Erythroblast (primary cell): ENCODE measurements at regions not wholly inside any gene's neighbourhood (a gene's known extent, or its start where the extent isn't known, plus 50 kb on each side); places are given as distances from the start of the nearest gene placed in this dataset.

Experiments used
- GATA1 ChIP-seq: IDR thresholded peaks from 2 replicates; pipeline ENCODE4 v1.6.1; 2011; ENCODE audit warnings: low read depth, mild to moderate bottlenecking, control low read depth, low read length, moderate library complexity
- POLR2A ChIP-seq: IDR thresholded peaks from 2 replicates; pipeline ENCODE4 v1.6.1; 2011; ENCODE audit warnings: mild to moderate bottlenecking, low read length

DNA sequence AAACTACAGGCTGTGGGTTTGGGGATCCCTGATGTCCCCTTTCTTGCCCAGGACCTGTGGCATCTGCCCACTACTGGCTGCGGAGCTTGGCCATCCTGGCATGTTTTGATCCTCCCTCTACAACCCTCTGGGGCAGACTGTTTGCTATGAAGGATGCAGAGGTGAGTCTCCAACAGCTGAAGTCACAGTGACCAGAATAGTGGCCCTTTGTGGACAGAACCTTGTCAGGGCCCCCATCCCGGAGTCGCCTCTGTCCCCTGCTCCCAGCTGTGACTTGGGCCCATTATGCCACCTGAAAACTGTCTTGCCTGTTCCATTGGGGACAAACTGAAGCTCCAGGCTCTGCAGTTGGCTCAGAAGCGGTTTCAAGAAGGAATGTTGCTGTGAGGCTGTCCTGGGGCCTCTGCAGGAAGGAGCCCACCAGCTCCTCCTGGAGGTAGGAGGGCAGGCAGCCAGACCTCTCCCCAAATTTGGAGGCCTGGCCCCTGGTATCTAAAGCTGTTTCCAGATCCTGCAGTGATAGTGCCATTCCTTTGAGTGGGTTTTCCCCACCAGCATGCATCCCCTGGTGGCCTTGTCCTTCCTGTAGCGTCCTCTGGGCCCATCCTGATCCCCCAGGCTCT lies 93.3 kb downstream of the BARX1 start:
- TF ChIP-seq POLR2A (no peak), GATA1 (no peak)
